ENCODE measurements at regions not wholly inside any gene's neighbourhood (a gene's known extent, or its start where the extent isn't known, plus 50 kb on each side); places are given as distances from the start of the nearest gene placed in this dataset.

- 0 out of 4 replicates have a peak, but pooled peaks of 1 of the 2 experiments have one; percentile 18 for TF ChIP-seq MLX (CRISPR knock-in tag; conservative IDR thresholded peaks at IDR 0.05)
- peak; percentile 41; the same call in 1 of the 2 replicates for TF ChIP-seq ESRRA (IDR thresholded peaks at IDR 0.05; ENCODE audit: borderline replicate concordance, low read depth)
- 0 out of 2 replicates have a peak, but pooled peaks have one; percentile 35 for TF ChIP-seq ELF1 (tag; IDR thresholded peaks at IDR 0.05)
- peak; percentile 74; the same call in 1 of the 2 replicates for TF ChIP-seq ZNF644 (tag; IDR thresholded peaks at IDR 0.05; ENCODE audit: low read depth)
- no peak for TF ChIP-seq ZNF24 (IDR thresholded peaks at IDR 0.05)
- peak; percentile 90 for TF ChIP-seq ZNF311 (CRISPR knock-in tag; IDR thresholded peaks at IDR 0.05)
- TF ChIP-seq SRSF1 (IDR thresholded peaks at IDR 0.05; ENCODE audit: low read depth, low read length) = no peak
- TF ChIP-seq CBX2 (IDR thresholded peaks at IDR 0.05; ENCODE audit: insufficient read depth, low read length, poor library complexity, severe bottlenecking) = no peak
- TF ChIP-seq, protein P1, sequence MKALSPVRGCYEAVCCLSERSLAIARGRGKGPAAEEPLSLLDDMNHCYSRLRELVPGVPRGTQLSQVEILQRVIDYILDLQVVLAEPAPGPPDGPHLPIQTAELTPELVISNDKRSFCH (CRISPR knock-in tag; IDR thresholded peaks at IDR 0.05) = no peak
- TF ChIP-seq, protein P1 (tag; IDR thresholded peaks at IDR 0.05) = peak; percentile 91
- no peak for TF ChIP-seq GTF3C2 (IDR thresholded peaks at IDR 0.05; ENCODE audit: borderline replicate concordance, extremely low read depth, insufficient read length)
- 0 out of 2 replicates have a peak, but pooled peaks have one; percentile 38 for TF ChIP-seq SMARCA4 (IDR thresholded peaks at IDR 0.05)
- no peak for TF ChIP-seq MEF2A (IDR thresholded peaks at IDR 0.05; ENCODE audit: control insufficient read depth, low read depth, low read length)
- TF ChIP-seq, protein P2, sequence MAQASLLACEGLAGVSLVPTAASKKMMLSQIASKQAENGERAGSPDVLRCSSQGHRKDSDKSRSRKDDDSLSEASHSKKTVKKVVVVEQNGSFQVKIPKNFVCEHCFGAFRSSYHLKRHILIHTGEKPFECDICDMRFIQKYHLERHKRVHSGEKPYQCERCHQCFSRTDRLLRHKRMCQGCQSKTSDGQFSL (CRISPR knock-in tag; IDR thresholded peaks at IDR 0.05) = no peak
- TF ChIP-seq, protein P2 (tag; IDR thresholded peaks at IDR 0.05) = peak in 1 of 2 experiments; percentile 81; a peak in 2 of 4 replicates
- no peak for TF ChIP-seq RB1 (IDR thresholded peaks at IDR 0.05; ENCODE audit: low read depth)
- TF ChIP-seq NEUROD1 (IDR thresholded peaks at IDR 0.05; ENCODE audit: borderline replicate concordance, low read depth, low read length, partially characterized antibody) = peak; percentile 13
- TF ChIP-seq, protein P3, sequence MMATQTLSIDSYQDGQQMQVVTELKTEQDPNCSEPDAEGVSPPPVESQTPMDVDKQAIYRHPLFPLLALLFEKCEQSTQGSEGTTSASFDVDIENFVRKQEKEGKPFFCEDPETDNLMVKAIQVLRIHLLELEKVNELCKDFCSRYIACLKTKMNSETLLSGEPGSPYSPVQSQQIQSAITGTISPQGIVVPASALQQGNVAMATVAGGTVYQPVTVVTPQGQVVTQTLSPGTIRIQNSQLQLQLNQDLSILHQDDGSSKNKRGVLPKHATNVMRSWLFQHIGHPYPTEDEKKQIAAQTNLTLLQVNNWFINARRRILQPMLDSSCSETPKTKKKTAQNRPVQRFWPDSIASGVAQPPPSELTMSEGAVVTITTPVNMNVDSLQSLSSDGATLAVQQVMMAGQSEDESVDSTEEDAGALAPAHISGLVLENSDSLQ (IDR thresholded peaks at IDR 0.05) = 0 out of 2 replicates have a peak, but pooled peaks have one; percentile 1
- TF ChIP-seq U2AF2 (optimal IDR thresholded peaks at IDR 0.05; ENCODE audit: low read depth, low read length) = no peak
- no peak for TF ChIP-seq DACH1 (IDR thresholded peaks at IDR 0.05; ENCODE audit: partially characterized antibody)
- TF ChIP-seq SIN3B (IDR thresholded peaks at IDR 0.05; ENCODE audit: low read depth) = no peak
- no peak for TF ChIP-seq PTBP1 (IDR thresholded peaks at IDR 0.05; ENCODE audit: low read depth, low read length)
- TF ChIP-seq EP300 (IDR thresholded peaks at IDR 0.05; ENCODE audit: low read length) = peak; percentile 37; the same call in 1 of the 2 replicates
Measured at GRCh38 chr1:182259229-182259872, 132.2 kb downstream of the GLUL start (continued).

Measured in K562 (cell line).